ENCODE measurements at regions not wholly inside any gene's neighbourhood (a gene's known extent, or its start where the extent isn't known, plus 50 kb on each side); places are given as distances from the start of the nearest gene placed in this dataset.

DNA sequence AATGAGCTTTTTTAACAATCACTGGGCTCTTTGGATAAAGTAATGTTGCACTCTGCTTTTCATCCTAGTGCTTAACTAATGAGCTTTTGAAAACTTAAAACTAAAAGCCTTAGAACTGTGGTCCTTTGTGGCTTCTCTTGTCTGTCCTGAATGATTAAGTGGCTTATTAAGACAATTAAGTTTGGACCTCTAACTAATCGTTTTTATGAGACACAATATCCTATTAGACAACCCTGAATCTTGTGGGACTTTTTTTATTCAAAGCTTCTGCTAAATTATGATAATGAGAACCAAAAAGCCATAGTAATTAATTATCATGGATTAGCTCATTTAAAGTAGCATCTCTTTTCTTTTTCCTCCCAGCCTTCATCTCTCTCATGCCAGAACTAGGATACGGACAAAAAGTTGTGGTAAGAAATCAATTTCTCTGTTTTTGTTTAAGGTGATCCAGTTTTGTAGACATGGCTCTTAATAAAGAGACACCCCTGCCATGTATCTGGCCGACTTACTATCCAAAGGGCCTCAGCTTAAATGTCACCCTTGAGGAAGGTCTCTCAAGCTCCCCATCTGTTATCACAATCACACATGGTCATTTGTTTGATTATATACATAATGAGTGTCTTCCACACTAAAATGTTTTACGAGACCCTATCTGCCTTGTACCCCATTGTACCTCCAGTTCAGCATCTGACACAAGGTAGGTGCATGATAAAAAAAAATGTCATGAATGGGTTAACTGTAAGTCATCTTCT is 384.4 kb upstream of the IRAK1BP1 start:
- no peak overlapping the region for H2AFZ ChIP-seq (ENCODE audit: low read depth, low read length, severe bottlenecking)
- H3K9ac ChIP-seq (ENCODE audit: low read length), result no peak overlapping the region
- no peaks in the 10 kb centered on the region for H3F3A ChIP-seq (ENCODE audit: insufficient read depth)
- H3K9me2 ChIP-seq (replicated peaks; ENCODE audit: insufficient read depth, low read length), result no peaks in the 10 kb centered on the region
- no peaks in the 10 kb centered on the region for H3K36me3 ChIP-seq (ENCODE audit: low read length)
- H3K79me2 ChIP-seq (ENCODE audit: insufficient read depth, low read length), result no peaks in the 10 kb centered on the region
- no peak overlapping the region for H3K4me2 ChIP-seq (ENCODE audit: low read depth, low read length, poor library complexity, severe bottlenecking)
- H3K27ac ChIP-seq (ENCODE audit: low read depth, low read length), result no peak overlapping the region
- no peaks in the 10 kb centered on the region; the same call in 1 of the 2 replicates for H4K20me1 ChIP-seq (ENCODE audit: low read depth, low read length)
- TF ChIP-seq EZH2phosphoT487 (conservative IDR thresholded peaks at IDR 0.05; ENCODE audit: low read length), result no peak
- TF ChIP-seq, protein P1, sequence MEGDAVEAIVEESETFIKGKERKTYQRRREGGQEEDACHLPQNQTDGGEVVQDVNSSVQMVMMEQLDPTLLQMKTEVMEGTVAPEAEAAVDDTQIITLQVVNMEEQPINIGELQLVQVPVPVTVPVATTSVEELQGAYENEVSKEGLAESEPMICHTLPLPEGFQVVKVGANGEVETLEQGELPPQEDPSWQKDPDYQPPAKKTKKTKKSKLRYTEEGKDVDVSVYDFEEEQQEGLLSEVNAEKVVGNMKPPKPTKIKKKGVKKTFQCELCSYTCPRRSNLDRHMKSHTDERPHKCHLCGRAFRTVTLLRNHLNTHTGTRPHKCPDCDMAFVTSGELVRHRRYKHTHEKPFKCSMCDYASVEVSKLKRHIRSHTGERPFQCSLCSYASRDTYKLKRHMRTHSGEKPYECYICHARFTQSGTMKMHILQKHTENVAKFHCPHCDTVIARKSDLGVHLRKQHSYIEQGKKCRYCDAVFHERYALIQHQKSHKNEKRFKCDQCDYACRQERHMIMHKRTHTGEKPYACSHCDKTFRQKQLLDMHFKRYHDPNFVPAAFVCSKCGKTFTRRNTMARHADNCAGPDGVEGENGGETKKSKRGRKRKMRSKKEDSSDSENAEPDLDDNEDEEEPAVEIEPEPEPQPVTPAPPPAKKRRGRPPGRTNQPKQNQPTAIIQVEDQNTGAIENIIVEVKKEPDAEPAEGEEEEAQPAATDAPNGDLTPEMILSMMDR (IDR thresholded peaks at IDR 0.05; ENCODE audit: insufficient read depth, low read length, poor library complexity, severe bottlenecking), result no peak
- H3K9me3 ChIP-seq (ENCODE audit: insufficient read depth, low read length), result no peaks in the 10 kb centered on the region
- H3K27me3 ChIP-seq (ENCODE audit: low read length), result no peaks in the 10 kb centered on the region
- no peak overlapping the region for H3K4me3 ChIP-seq (ENCODE audit: insufficient read depth, low read length, poor library complexity, severe bottlenecking)

DNA sequence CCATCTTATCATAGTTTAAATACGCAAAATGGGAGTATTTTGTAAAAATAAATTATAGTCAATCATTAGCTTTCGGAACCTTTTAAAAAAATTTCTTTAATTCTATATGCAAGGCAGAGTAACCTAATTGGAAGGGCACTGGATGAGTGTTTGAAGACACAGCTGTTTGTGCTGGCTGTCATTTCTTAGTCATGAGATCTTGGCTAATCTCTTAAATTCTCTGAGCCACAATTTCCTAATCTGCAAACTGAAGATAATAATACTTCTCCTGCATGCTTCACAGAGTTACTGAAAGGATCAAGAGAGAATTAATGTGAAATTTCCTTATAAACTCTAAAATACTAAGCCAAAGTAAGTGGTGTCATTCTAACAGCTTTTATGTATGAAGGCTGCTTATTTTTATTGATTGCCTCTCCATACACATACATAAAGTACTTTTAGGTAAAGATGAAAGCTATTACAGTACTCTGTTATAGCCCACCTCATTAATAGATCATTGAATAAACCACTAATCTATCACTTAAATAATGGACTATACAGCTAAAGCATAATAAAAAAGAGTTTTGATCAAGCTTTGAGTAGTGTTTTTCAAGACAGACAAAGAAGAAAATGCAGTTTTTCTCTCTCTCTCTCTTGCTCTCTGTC is 383.7 kb upstream of the IRAK1BP1 start:
- Histone ChIP-seq H3K27me3 (ENCODE audit: low read length) (no peaks in the 10 kb centered on the region), H3K4me2 (ENCODE audit: low read depth, low read length, poor library complexity, severe bottlenecking) (no peak overlapping the region), H3K27ac (ENCODE audit: low read depth, low read length) (no peak overlapping the region), H3K9ac (ENCODE audit: low read length) (no peak overlapping the region), H4K20me1 (ENCODE audit: low read depth, low read length) (no peaks in the 10 kb centered on the region; the same call in 1 of the 2 replicates), H3K9me2 (replicated peaks; ENCODE audit: insufficient read depth, low read length) (no peaks in the 10 kb centered on the region), H3K9me3 (ENCODE audit: insufficient read depth, low read length) (no peaks in the 10 kb centered on the region), H3F3A (ENCODE audit: insufficient read depth) (no peaks in the 10 kb centered on the region), H3K4me3 (ENCODE audit: insufficient read depth, low read length, poor library complexity, severe bottlenecking) (no peak overlapping the region), H2AFZ (ENCODE audit: low read depth, low read length, severe bottlenecking) (no peak overlapping the region), H3K36me3 (ENCODE audit: low read length) (no peaks in the 10 kb centered on the region), H3K79me2 (ENCODE audit: insufficient read depth, low read length) (no peaks in the 10 kb centered on the region)
- TF ChIP-seq, protein P1 (IDR thresholded peaks at IDR 0.05; ENCODE audit: insufficient read depth, low read length, poor library complexity, severe bottlenecking), result no peak
- no peak for TF ChIP-seq EZH2phosphoT487 (conservative IDR thresholded peaks at IDR 0.05; ENCODE audit: low read length)

DNA sequence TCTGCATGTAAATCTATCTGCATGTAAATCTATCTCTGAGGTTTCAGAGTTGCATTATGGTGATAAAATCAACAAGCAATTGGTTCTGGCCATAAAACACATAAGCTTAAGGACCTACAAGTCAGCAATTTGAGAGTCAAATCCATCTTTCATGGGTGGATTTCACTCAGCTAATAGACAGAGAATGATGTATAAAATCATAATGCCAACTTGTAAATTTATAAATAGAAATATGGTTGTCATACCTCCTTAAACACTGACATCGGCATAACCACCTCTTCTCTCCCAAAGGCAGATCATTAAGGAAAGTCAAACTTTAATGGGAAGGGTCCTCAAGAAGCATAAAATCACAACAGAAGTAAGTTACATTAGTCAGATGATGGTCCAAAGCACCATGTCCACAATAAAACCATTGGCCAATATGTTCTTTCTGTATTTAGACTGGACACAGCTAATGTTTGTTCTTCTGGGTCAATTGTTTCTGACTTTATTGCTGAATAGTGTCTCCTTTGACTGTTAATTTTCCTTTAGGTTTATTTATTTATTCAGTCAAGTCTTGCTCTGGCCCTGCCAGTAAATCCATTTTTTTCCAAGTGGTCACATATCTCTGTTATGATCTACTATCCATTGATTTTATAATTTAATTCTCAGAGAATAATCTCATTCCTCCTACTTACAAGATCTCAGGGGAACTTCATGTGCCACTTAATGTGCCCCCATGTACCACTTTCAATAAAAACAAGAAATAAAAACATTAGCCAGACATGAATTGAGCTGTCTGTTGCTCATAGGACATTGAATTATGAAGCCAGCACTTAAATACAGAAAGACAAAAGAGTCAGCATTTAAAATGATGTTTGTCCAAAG is 382.9 kb upstream of the IRAK1BP1 start:
- H3K27ac ChIP-seq (ENCODE audit: low read depth, low read length), result no peak overlapping the region
- no peaks in the 10 kb centered on the region for H3F3A ChIP-seq (ENCODE audit: insufficient read depth)

More for the DNA sequence above, 382.9 kb upstream of the IRAK1BP1 start:
- Histone ChIP-seq H3K27me3 (ENCODE audit: low read length) (no peaks in the 10 kb centered on the region), H3K4me2 (ENCODE audit: low read depth, low read length, poor library complexity, severe bottlenecking) (no peak overlapping the region), H3K4me3 (ENCODE audit: insufficient read depth, low read length, poor library complexity, severe bottlenecking) (no peak overlapping the region), H4K20me1 (ENCODE audit: low read depth, low read length) (no peaks in the 10 kb centered on the region; the same call in 1 of the 2 replicates), H3K36me3 (ENCODE audit: low read length) (no peaks in the 10 kb centered on the region), H3K9ac (ENCODE audit: low read length) (no peak overlapping the region), H3K79me2 (ENCODE audit: insufficient read depth, low read length) (no peaks in the 10 kb centered on the region), H2AFZ (ENCODE audit: low read depth, low read length, severe bottlenecking) (no peak overlapping the region), H3K9me2 (replicated peaks; ENCODE audit: insufficient read depth, low read length) (no peaks in the 10 kb centered on the region), H3K9me3 (ENCODE audit: insufficient read depth, low read length) (no peaks in the 10 kb centered on the region)
- TF ChIP-seq EZH2phosphoT487 (conservative IDR thresholded peaks at IDR 0.05; ENCODE audit: low read length), result no peak
- TF ChIP-seq, protein P1 (IDR thresholded peaks at IDR 0.05; ENCODE audit: insufficient read depth, low read length, poor library complexity, severe bottlenecking), result no peak

Data from SU-DHL-6 (cell line).